Endothelial cell of umbilical vein (primary cell): ENCODE measurements at regions not wholly inside any gene's neighbourhood (a gene's known extent, or its start where the extent isn't known, plus 50 kb on each side); places are given as distances from the start of the nearest gene placed in this dataset.

Experiments used
- BruUV-seq: library from RNA; stranded (reverse); fragments of 400-500 nt; replicated peaks from 2 replicates; lab custom pipeline; 2021; lab: Mats Ljungman, UMichigan
- CTCF ChIA-PET: fragments of 300-600, 350-600 bp; sonication (Branson Sonifier 250); formaldehyde crosslinking; loops from one replicate; lab custom pipeline; 2021; ENCODE audit warnings: antibody characterized with exemption, inconsistent platforms; lab: Charles Lee
- POLR2A ChIA-PET: fragments of 300-600, 350-600 bp; sonication (Branson Sonifier 250); formaldehyde crosslinking; loops from one replicate; lab custom pipeline; 2021; ENCODE audit warnings: antibody characterized with exemption, inconsistent platforms; lab: Charles Lee
- DNase-seq: peaks from one replicate; pipeline ENCODE4 v3.0.0-alpha.2; 2011; ENCODE audit warnings: low read depth, low spot score
- FAIRE-seq: peaks from 2 replicates; lab custom pipeline; 2011; peaks lifted over from hg19 to GRCh38; lab: Jason Lieb, UNC
- H2AFZ ChIP-seq: 2 replicates; pipeline ENCODE4 v1.6.0; 2012; ENCODE audit warnings: low read depth, low read length, control low read depth, inconsistent platforms
- H3K27ac ChIP-seq: 2 replicates; pipeline ENCODE4 v1.5.1; 2011; ENCODE audit warnings: low read depth, mild to moderate bottlenecking, control low read depth, low read length, moderate library complexity; ENCODE audit not compliant: insufficient read depth
- H3K27me3 ChIP-seq, 2 experiments: 2 replicates each; pipeline versions ENCODE4 v1.6.0 to v1.6.1; 2011; ENCODE audit warnings: low read length in 2 of 2, mixed read lengths in 1 of 2; ENCODE audit not compliant: control insufficient read depth in 2 of 2, insufficient read depth in 2 of 2
- H3K36me3 ChIP-seq, 2 experiments: 2 replicates in 1 of 2; 3 replicates in 1 of 2; pipeline ENCODE4 v1.5.1; 2011; ENCODE audit warnings: low read length in 2 of 2, mild to moderate bottlenecking in 1 of 2, moderate library complexity in 1 of 2; ENCODE audit not compliant: control insufficient read depth in 2 of 2, insufficient read depth in 2 of 2; ENCODE audit errors: extremely low read depth in 1 of 2
- H3K4me1 ChIP-seq: 3 replicates; pipeline ENCODE4 v1.5.1; 2011; ENCODE audit warnings: mild to moderate bottlenecking, low read length; ENCODE audit not compliant: control insufficient read depth, insufficient read depth; ENCODE audit errors: extremely low read depth
- H3K4me2 ChIP-seq: 2 replicates; pipeline ENCODE4 v1.6.1; 2011; ENCODE audit warnings: low read length, control low read depth, mixed read lengths; ENCODE audit not compliant: insufficient read depth
- H3K4me3 ChIP-seq, 3 experiments: fragments of 200-600 bp in 1 of 3; sonication (generic), shearing (Covaris generic) in 1 of 3; replicated peaks in 1 of 3; 2 replicates each; pipeline ENCODE4 v1.5.1; 2011 to 2016; ENCODE audit warnings: control low read depth in 3 of 3, low read length in 3 of 3, mild to moderate bottlenecking in 2 of 3, inconsistent platforms in 1 of 3, low read depth in 1 of 3, moderate library complexity in 1 of 3; ENCODE audit not compliant: insufficient read depth in 1 of 3
- H3K79me2 ChIP-seq: 2 replicates; pipeline ENCODE4 v1.6.0; 2012; ENCODE audit warnings: low read length, inconsistent platforms; ENCODE audit not compliant: control insufficient read depth, insufficient read depth
- H3K9ac ChIP-seq: replicated peaks from 2 replicates; pipeline ENCODE3; 2011; ENCODE audit warnings: low read length, control low read depth; ENCODE audit not compliant: insufficient read depth; ENCODE audit errors: extremely low read depth
- H3K9me1 ChIP-seq: replicated peaks from 3 replicates; pipeline ENCODE4 v1.6.0; 2011; ENCODE audit warnings: mild to moderate bottlenecking, low read length; ENCODE audit not compliant: control insufficient read depth, insufficient read depth; ENCODE audit errors: extremely low read depth
- H3K9me3 ChIP-seq: replicated peaks from 2 replicates; pipeline ENCODE4 v1.5.1; 2012; ENCODE audit warnings: low read length, inconsistent platforms; ENCODE audit not compliant: control insufficient read depth, insufficient read depth
- H4K20me1 ChIP-seq: replicated peaks from 2 replicates; pipeline ENCODE3; 2011; ENCODE audit warnings: mild to moderate bottlenecking, low read length; ENCODE audit not compliant: control insufficient read depth, insufficient read depth; ENCODE audit errors: extremely low read depth
- EZH2 ChIP-seq: IDR thresholded peaks from 2 replicates; pipeline ENCODE4 v1.6.1; 2012; ENCODE audit warnings: borderline replicate concordance, low read depth, mild to moderate bottlenecking, moderate library complexity, low read length, inconsistent platforms; ENCODE audit not compliant: severe bottlenecking
- FOS ChIP-seq: IDR thresholded peaks from 2 replicates; pipeline ENCODE4 v1.6.1; 2011; ENCODE audit warnings: mild to moderate bottlenecking, low read length, moderate library complexity, borderline replicate concordance; ENCODE audit not compliant: insufficient read depth
- GATA2 ChIP-seq: IDR thresholded peaks from 2 replicates; pipeline ENCODE4 v1.7.0; 2011; ENCODE audit warnings: low read depth, mild to moderate bottlenecking, moderate library complexity, mixed read lengths, low read length; ENCODE audit not compliant: insufficient read length, insufficient read depth
- JUN ChIP-seq: IDR thresholded peaks from 2 replicates; pipeline ENCODE4 v1.6.1; 2011; ENCODE audit warnings: borderline replicate concordance, low read depth; ENCODE audit not compliant: insufficient read length, insufficient read depth
- MYC ChIP-seq: IDR thresholded peaks from one replicate; pipeline ENCODE4 v1.6.1; 2011; ENCODE audit warnings: mild to moderate bottlenecking, low read depth, low read length
- POLR2A ChIP-seq: IDR thresholded peaks from 2 replicates; pipeline ENCODE4 v1.6.1; 2012; ENCODE audit warnings: low read depth, mild to moderate bottlenecking, control low read depth, low read length
- POLR2AphosphoS5 ChIP-seq: IDR thresholded peaks from 2 replicates; pipeline ENCODE4 v1.6.1; 2012; ENCODE audit warnings: low read depth, mild to moderate bottlenecking, control low read depth, low read length, moderate library complexity; ENCODE audit not compliant: insufficient read depth
- dilution Hi-C: fragments of 300-500 bp; cut with MboI; formaldehyde crosslinking; loops from one replicate; pipeline ENCODE4 v1.15.0; 2019; ENCODE audit warnings: low sequenced_read_pairs; ENCODE audit not compliant: extremely low pct_ligation_motif_present
- intact Hi-C: fragments of 100-400 bp; cut with micrococcal nuclease; formaldehyde crosslinking; loops from one replicate; pipeline ENCODE4 v1.10.0; 2022
- TF ChIP-seq, protein P1 (sequence below), 2 donors: IDR thresholded peaks; 1 replicate in 1 of 2; 2 replicates in 1 of 2; pipeline ENCODE4 v1.5.1; 2011; ENCODE audit warnings: low read length in 2 of 2, mild to moderate bottlenecking in 2 of 2, moderate library complexity in 2 of 2, control low read depth in 1 of 2, inconsistent platforms in 1 of 2, low read depth in 1 of 2; ENCODE audit not compliant: insufficient read depth in 1 of 2; ENCODE audit errors: extremely low read depth in 1 of 2
- TF ChIP-seq, protein P2 (sequence below): IDR thresholded peaks from 2 replicates; pipeline ENCODE4 v1.6.1; 2011; ENCODE audit not compliant: insufficient read depth, insufficient read length

DNA sequence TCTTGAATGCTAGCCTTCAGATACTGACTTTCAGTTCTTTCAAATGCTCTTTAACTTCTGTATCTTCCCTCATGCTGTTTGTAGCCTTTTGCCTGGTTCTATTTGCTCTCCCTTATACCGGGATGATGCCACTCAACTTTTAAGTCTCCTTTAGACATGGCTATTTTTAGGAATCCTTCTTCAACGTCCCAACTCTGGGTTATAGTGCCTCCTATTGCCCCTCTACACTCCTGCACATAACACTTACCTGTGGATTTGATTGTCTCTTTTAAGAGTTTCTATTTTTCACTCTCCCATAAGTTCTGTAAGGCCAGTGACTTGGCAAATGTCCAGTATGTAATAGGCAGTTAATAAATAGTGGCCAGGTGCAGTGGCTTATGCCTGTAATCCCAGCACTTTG lies 343.0 kb downstream of the KLF5 start:
- ChIA-PET CTCF (no interaction called here), POLR2A (no interaction called here)
- H3K9me3 ChIP-seq = no peaks in the 10 kb centered on the region
- no peaks in the 10 kb centered on the region for H4K20me1 ChIP-seq
- no peak for DNase-seq
- no peaks in the 10 kb centered on the region for H3K9me1 ChIP-seq
- no peak overlapping the region for H3K4me2 ChIP-seq
- no peak for FAIRE-seq
- H3K27ac ChIP-seq = no peak overlapping the region
- dilution Hi-C loops (no loop called here), intact Hi-C loops (no loop called here)
- H3K79me2 ChIP-seq = no peaks in the 10 kb centered on the region
- no peak overlapping the region for H2AFZ ChIP-seq
- H3K4me3 ChIP-seq = no peak overlapping the region
- no TSS peak for BruUV-seq
- H3K36me3 ChIP-seq = no peaks in the 10 kb centered on the region
- no peaks in the 10 kb centered on the region for H3K4me1 ChIP-seq
- no peak overlapping the region for H3K9ac ChIP-seq
- no peaks in the 10 kb centered on the region for H3K27me3 ChIP-seq
- no peak for TF ChIP-seq MYC
- no peak for TF ChIP-seq GATA2
- TF ChIP-seq, protein P1, sequence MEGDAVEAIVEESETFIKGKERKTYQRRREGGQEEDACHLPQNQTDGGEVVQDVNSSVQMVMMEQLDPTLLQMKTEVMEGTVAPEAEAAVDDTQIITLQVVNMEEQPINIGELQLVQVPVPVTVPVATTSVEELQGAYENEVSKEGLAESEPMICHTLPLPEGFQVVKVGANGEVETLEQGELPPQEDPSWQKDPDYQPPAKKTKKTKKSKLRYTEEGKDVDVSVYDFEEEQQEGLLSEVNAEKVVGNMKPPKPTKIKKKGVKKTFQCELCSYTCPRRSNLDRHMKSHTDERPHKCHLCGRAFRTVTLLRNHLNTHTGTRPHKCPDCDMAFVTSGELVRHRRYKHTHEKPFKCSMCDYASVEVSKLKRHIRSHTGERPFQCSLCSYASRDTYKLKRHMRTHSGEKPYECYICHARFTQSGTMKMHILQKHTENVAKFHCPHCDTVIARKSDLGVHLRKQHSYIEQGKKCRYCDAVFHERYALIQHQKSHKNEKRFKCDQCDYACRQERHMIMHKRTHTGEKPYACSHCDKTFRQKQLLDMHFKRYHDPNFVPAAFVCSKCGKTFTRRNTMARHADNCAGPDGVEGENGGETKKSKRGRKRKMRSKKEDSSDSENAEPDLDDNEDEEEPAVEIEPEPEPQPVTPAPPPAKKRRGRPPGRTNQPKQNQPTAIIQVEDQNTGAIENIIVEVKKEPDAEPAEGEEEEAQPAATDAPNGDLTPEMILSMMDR (IDR thresholded peaks at IDR 0.05; ENCODE audit: extremely low read depth in 1 of 2, insufficient read depth in 1 of 2, low read depth in 1 of 2, low read length in 2 of 2) = no peak
- no peak for TF ChIP-seq FOS
- TF ChIP-seq JUN = no peak
- no peak for TF ChIP-seq EZH2
- TF ChIP-seq POLR2A = no peak
- TF ChIP-seq, protein P2, sequence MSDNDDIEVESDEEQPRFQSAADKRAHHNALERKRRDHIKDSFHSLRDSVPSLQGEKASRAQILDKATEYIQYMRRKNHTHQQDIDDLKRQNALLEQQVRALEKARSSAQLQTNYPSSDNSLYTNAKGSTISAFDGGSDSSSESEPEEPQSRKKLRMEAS = no peak
- no peak for TF ChIP-seq POLR2AphosphoS5
